Hepatocyte (in vitro differentiated cells): ENCODE measurements at regions not wholly inside any gene's neighbourhood (a gene's known extent, or its start where the extent isn't known, plus 50 kb on each side); places are given as distances from the start of the nearest gene placed in this dataset.

ENCODE experiments used
- CTCF ChIP-seq: fragments of 200-600 bp; sonication (generic); IDR thresholded peaks from 2 replicates; pipeline ENCODE4 v1.5.1; 2016; ENCODE audit warnings: antibody characterized with exemption, mild to moderate bottlenecking; ENCODE audit not compliant: poor library complexity
- EZH2 ChIP-seq: fragments of 200-600 bp; sonication (generic); IDR thresholded peaks from 2 replicates; pipeline ENCODE4 v1.6.1; 2016; ENCODE audit warnings: antibody characterized with exemption, mild to moderate bottlenecking, borderline replicate concordance

DNA sequence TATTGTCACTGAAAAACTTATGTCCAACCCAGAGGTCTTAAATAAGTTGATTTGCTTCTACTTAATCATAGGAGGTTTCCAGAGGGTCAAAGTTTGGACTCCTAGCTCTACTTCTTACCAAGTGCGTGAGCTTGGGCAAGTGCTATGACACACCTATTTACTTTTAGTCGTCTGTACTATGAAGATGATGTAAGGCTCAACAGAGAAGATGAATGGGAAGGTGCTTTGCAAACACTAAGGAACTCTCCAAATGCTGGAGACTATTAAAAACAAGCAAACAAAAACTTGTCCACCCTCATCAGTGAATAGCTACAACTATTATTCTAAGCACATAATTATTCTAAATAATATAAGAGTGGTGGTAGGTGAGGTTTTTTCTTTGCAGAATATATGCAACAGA, 232.3 kb upstream of the USP24 start:
- no peak for TF ChIP-seq CTCF
- TF ChIP-seq EZH2: no peak
